ENCODE measurements at regions not wholly inside any gene's neighbourhood (a gene's known extent, or its start where the extent isn't known, plus 50 kb on each side); places are given as distances from the start of the nearest gene placed in this dataset.

- no peak for DNase-seq (ENCODE audit: low spot score)
Observed at GRCh38 chr10:130230036-130230435, 93.8 kb downstream of the GLRX3 start.

- DNase-seq (ENCODE audit: low spot score), result no peak
Observed at GRCh38 chr10:130230611-130231010, 94.4 kb downstream of the GLRX3 start.

- DNase-seq (ENCODE audit: low spot score), result no peak
Observed at GRCh38 chr10:130231251-130231741, 95.1 kb downstream of the GLRX3 start.

- DNase-seq (ENCODE audit: low spot score), result no peak
Observed at GRCh38 chr10:130232166-130233034, 96.2 kb downstream of the GLRX3 start.

GRCh38 chr10:130233035-130233360 lies 96.8 kb downstream of the GLRX3 start:
- DNase-seq (ENCODE audit: low spot score), result no peak

- no peak for DNase-seq (ENCODE audit: low spot score)
Observed at GRCh38 chr10:130233426-130233825, 97.2 kb downstream of the GLRX3 start.

GRCh38 chr10:130234171-130234965 lies 98.2 kb downstream of the GLRX3 start:
- no peak for DNase-seq (ENCODE audit: low spot score)

GRCh38 chr10:130236711-130237110 lies 100.5 kb downstream of the GLRX3 start:
- DNase-seq (ENCODE audit: low spot score), result no peak

- DNase-seq (ENCODE audit: low spot score), result no peak
Observed at GRCh38 chr10:130240409-130240808, 104.2 kb downstream of the GLRX3 start.

GRCh38 chr10:130242513-130242912 lies 106.3 kb downstream of the GLRX3 start:
- DNase-seq (ENCODE audit: low spot score), result no peak

- no peak for DNase-seq (ENCODE audit: low spot score)
Observed at GRCh38 chr10:130243015-130243414, 106.8 kb downstream of the GLRX3 start.

GRCh38 chr10:130244031-130244927 lies 108.1 kb downstream of the GLRX3 start:
- DNase-seq (ENCODE audit: low spot score), result no peak

GRCh38 chr10:130244928-130245495 lies 108.8 kb downstream of the GLRX3 start:
- DNase-seq (ENCODE audit: low spot score), result no peak

GRCh38 chr10:130246113-130246512 lies 109.9 kb downstream of the GLRX3 start:
- DNase-seq (ENCODE audit: low spot score), result no peak

GRCh38 chr10:130250127-130250526 lies 113.9 kb downstream of the GLRX3 start:
- no peak for DNase-seq (ENCODE audit: low spot score)

GRCh38 chr10:130251766-130252165 lies 115.6 kb downstream of the GLRX3 start:
- DNase-seq (ENCODE audit: low spot score), result no peak

GRCh38 chr10:130254243-130254642 lies 118.1 kb downstream of the GLRX3 start:
- DNase-seq (ENCODE audit: low spot score), result no peak

GRCh38 chr10:130254662-130255061 lies 118.5 kb downstream of the GLRX3 start:
- no peak for DNase-seq (ENCODE audit: low spot score)

GRCh38 chr10:130255777-130256176 lies 119.6 kb downstream of the GLRX3 start:
- no peak for DNase-seq (ENCODE audit: low spot score)

GRCh38 chr10:130257897-130258296 lies 121.7 kb downstream of the GLRX3 start:
- DNase-seq (ENCODE audit: low spot score), result no peak

- no peak for DNase-seq (ENCODE audit: low spot score)
Observed at GRCh38 chr10:130259380-130259779, 123.2 kb downstream of the GLRX3 start.

- DNase-seq (ENCODE audit: low spot score), result no peak
Observed at GRCh38 chr10:130261306-130261705, 125.1 kb downstream of the GLRX3 start.
